ENCODE measurements at regions not wholly inside any gene's neighbourhood (a gene's known extent, or its start where the extent isn't known, plus 50 kb on each side); places are given as distances from the start of the nearest gene placed in this dataset.

GRCh38 chr18:1006965-1007364, 102.3 kb downstream of the ADCYAP1 start:
- no peak for TF ChIP-seq CTCF (IDR thresholded peaks at IDR 0.05)
- no peak for TF ChIP-seq POLR2AphosphoS5 (IDR thresholded peaks at IDR 0.05)

Measured in breast epithelium (tissue), 3 donors.